ENCODE measurements at regions not wholly inside any gene's neighbourhood (a gene's known extent, or its start where the extent isn't known, plus 50 kb on each side); places are given as distances from the start of the nearest gene placed in this dataset.

DNA sequence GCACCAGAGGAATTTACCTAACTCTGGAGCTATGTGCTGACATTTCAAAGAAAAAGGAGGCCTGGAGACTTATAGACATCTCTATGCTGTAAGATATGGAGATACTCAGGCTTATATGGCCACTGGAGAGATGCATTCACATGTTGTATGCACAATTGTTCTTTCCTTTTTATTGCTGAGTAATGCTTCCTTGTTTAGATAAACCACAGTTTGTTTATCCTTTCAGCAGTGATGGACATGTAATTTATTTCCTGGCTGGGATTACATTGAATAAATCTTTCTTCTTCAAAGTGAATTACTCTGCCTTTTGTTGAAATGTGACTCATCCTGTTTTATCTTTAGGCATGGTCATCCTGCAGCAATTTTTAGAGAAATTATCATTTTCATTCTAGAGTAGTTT is 716.7 kb upstream of the GCFC2 start:
- no peak overlapping the region for H3K4me3 ChIP-seq (ENCODE audit: low read depth, low read length)
- no peak for DNase-seq (ENCODE audit: low read depth)
- TF ChIP-seq, protein P1, sequence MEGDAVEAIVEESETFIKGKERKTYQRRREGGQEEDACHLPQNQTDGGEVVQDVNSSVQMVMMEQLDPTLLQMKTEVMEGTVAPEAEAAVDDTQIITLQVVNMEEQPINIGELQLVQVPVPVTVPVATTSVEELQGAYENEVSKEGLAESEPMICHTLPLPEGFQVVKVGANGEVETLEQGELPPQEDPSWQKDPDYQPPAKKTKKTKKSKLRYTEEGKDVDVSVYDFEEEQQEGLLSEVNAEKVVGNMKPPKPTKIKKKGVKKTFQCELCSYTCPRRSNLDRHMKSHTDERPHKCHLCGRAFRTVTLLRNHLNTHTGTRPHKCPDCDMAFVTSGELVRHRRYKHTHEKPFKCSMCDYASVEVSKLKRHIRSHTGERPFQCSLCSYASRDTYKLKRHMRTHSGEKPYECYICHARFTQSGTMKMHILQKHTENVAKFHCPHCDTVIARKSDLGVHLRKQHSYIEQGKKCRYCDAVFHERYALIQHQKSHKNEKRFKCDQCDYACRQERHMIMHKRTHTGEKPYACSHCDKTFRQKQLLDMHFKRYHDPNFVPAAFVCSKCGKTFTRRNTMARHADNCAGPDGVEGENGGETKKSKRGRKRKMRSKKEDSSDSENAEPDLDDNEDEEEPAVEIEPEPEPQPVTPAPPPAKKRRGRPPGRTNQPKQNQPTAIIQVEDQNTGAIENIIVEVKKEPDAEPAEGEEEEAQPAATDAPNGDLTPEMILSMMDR (IDR thresholded peaks at IDR 0.05; ENCODE audit: insufficient read depth, low read depth, low read length) = no peak

DNA sequence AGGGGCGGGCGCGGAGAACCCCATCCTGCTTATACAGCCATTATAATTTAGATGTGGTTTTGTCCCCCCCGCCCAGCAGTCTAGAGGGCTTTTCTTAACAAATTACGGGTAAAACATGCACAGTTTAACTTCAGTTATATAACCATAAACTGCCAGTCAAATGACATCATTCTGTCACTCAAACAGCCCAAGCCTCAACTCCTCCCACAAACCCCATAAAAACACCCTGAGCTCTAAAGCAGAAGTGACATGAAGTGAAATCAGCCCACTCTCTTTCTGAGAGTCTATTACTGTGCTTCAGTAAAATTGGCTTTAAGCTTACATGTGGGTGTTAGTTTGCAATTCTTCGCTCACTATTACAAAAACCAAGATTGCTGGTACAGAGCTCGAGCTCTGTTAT is 705.1 kb upstream of the GCFC2 start:
- DNase-seq (ENCODE audit: low read depth) = no peak
- H3K4me3 ChIP-seq (ENCODE audit: low read depth, low read length) = no peak overlapping the region
- TF ChIP-seq, protein P1 (IDR thresholded peaks at IDR 0.05; ENCODE audit: insufficient read depth, low read depth, low read length) = no peak

DNA sequence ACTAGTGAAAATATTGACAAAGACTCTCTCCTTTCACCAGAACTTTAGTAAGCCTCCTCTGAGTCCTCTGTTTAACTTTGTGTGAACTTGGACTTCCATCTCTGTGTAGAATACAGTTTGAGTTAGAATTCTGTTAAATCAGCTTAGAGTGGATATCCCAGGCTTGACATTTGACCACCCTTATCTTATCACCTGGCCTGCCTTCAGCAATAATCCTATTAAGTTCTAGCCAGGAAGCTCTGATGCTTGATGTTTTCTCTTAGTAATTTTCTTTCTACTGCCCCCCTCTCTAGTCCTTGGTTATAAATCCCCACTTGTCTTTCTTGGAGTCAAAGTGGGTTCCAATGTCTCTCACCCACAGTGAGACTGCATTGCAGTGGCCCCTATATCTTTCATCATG is 702.7 kb upstream of the GCFC2 start:
- H3K4me3 ChIP-seq (ENCODE audit: low read depth, low read length) = no peak overlapping the region
- TF ChIP-seq, protein P1 (IDR thresholded peaks at IDR 0.05; ENCODE audit: insufficient read depth, low read depth, low read length) = no peak
- no peak for DNase-seq (ENCODE audit: low read depth)

DNA sequence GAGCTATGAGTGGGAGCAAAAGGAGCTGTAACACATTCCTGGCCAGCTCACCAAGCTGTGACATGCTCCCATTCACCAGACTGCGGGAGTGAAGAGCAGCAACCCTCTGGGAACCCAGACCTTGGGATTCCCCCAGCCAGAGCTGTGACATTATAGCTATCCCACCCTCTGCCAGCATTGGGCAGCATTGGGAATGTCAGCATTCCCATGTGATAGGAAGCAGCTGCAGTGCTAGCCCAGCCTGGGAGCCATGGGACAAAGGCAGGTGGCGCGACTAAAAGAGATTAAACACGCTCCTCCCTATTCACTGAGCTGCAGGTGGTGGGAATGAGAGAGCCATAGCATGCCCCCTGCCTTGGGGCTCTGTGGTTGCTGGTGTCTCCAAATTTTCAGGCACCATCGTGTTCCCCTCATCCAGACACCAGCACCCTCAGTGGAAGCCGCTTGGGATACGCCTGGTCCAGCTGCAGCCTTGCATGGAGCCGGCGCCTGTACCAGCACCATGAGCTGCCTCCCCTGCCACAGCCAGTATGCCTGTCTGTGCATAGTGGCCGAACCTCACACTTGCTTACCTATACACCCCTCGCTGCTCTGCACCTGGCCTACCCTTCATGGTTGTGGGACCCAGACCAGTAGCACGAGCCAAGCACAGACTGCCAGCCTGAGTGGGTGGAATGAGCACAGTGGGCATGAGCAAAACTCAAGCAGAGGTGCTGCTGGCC is 695.6 kb upstream of the GCFC2 start:
- DNase-seq (ENCODE audit: low read depth) = no peak
- TF ChIP-seq, protein P1 (IDR thresholded peaks at IDR 0.05; ENCODE audit: insufficient read depth, low read depth, low read length) = no peak

DNA sequence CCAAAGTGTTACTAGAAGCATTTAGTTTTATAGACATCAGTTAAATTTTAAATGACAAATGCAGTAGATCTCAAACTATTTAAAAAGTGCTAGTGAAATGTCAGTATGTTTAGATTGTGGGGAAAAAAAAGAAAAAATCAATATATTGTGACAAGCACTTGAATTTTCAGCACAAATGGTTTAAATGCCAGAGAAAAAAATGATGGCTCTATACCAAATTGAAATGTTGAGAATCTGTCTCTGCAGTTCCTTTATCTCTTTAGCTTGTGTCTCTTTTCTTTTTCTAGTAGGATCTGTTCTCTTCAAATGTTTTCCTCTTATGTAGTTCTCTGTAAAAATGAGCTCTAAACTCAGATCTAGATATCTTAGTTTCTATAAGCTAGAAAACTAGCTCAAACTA is 682.6 kb upstream of the GCFC2 start:
- no peak for DNase-seq (ENCODE audit: low read depth)
- TF ChIP-seq, protein P1 (IDR thresholded peaks at IDR 0.05; ENCODE audit: insufficient read depth, low read depth, low read length) = no peak
- H3K4me3 ChIP-seq (ENCODE audit: low read depth, low read length) = no peak overlapping the region

More for the DNA sequence above, 695.6 kb upstream of the GCFC2 start:
- H3K4me3 ChIP-seq (ENCODE audit: low read depth, low read length) = no peak overlapping the region

DNA sequence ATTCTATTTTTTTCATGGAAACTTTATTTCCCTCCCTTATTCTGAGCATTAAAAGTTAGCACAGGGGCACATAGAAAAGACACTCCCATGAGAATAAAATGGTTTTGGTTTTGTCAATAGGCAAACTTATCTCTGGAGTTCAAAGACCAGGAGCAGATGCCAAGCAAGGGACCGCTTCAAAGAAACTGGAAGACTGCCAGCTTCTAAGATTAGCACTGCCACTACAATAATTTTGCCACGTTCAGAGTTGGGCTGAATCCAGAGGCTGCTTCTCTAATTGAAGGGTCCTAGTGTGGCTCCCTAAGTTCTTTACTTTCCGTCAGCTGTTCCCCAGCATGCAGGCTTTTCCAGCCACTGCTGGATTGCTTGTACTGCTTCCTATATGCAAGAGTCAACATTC is 681.0 kb upstream of the GCFC2 start:
- TF ChIP-seq, protein P1 (IDR thresholded peaks at IDR 0.05; ENCODE audit: insufficient read depth, low read depth, low read length) = no peak
- no peak for DNase-seq (ENCODE audit: low read depth)
- no peak overlapping the region for H3K4me3 ChIP-seq (ENCODE audit: low read depth, low read length)

DNA sequence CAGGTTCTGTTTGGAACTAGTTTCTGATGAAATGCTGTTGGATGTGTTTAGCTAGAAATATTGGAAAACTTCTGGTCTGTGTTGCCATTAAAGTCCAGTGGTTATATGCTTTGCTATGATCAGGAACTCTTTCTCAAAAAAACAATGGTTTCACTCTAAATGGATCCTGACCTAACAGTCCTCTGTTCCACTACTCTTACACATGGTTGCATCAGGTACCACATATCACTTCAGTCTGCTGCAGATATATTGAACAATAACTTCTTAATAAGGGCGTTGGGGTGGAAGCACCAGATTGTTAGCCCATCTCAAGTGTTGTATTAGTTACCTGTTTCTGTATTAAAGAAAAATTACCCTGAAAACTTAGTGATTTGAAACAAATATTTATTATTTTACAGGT is 676.6 kb upstream of the GCFC2 start:
- H3K4me3 ChIP-seq (ENCODE audit: low read depth, low read length) = no peak overlapping the region
- TF ChIP-seq, protein P1 (IDR thresholded peaks at IDR 0.05; ENCODE audit: insufficient read depth, low read depth, low read length) = no peak
- DNase-seq (ENCODE audit: low read depth) = no peak
